SK-N-MC (cell line): ENCODE measurements at regions not wholly inside any gene's neighbourhood (a gene's known extent, or its start where the extent isn't known, plus 50 kb on each side); places are given as distances from the start of the nearest gene placed in this dataset.
A peak's percentile ranks its signal among the peaks of the same experiment; 100 is the strongest.

Experiments used
- DNase-seq: peaks from one replicate; pipeline ENCODE4 v3.0.0-alpha.2; 2011; ENCODE audit warnings: low read depth, low spot score
- H3K27ac ChIP-seq: fragments of 200-600 bp; sonication (generic); 2 replicates; pipeline ENCODE4 v1.5.1; 2016; ENCODE audit warnings: mixed run types
- H3K36me3 ChIP-seq: fragments of 200-600 bp; sonication (generic); 2 replicates; pipeline ENCODE4 v1.6.1; 2017; ENCODE audit warnings: antibody characterized with exemption, low read length, mixed read lengths; ENCODE audit not compliant: insufficient read depth
- H3K4me3 ChIP-seq: fragments of 200-600 bp; sonication (generic); 2 replicates; pipeline ENCODE4 v1.5.1; 2016
- H3K9ac ChIP-seq: fragments of 200-600 bp; sonication (generic); 2 replicates; pipeline ENCODE4 v1.8.0; 2017; ENCODE audit warnings: mixed run types, mixed read lengths; ENCODE audit not compliant: insufficient read length
- H3K9me3 ChIP-seq: fragments of 200-600 bp; sonication (generic); 2 replicates; pipeline ENCODE4 v1.6.1; 2017; ENCODE audit warnings: low read depth, mild to moderate bottlenecking, antibody characterized with exemption, low read length, moderate library complexity, mixed read lengths
- EZH2 ChIP-seq: fragments of 200-600 bp; sonication (generic); IDR thresholded peaks from one replicate; pipeline ENCODE4 v1.6.1; 2017; ENCODE audit warnings: antibody characterized with exemption
- FOXP2 ChIP-seq: optimal IDR thresholded peaks from 2 replicates; pipeline ENCODE3; 2011; ENCODE audit warnings: mild to moderate bottlenecking, moderate library complexity; ENCODE audit not compliant: insufficient read depth; ENCODE audit errors: extremely low read length, control extremely low read depth
- POLR2AphosphoS5 ChIP-seq: IDR thresholded peaks from 2 replicates; pipeline ENCODE4 v1.6.1; 2012; ENCODE audit warnings: mild to moderate bottlenecking, low read depth, low read length, borderline replicate concordance

GRCh38 chr9:119836036-119836435 is 466.8 kb upstream of the BRINP1 start:
- peak; percentile 94 for DNase-seq
- TF ChIP-seq EZH2, result no peak
- TF ChIP-seq POLR2AphosphoS5, result peak; percentile 31; the same call in 1 of the 2 replicates
- peak; percentile 99 for TF ChIP-seq FOXP2
- Histone ChIP-seq H3K9me3 (no peaks in the 10 kb centered on the region), H3K4me3 (peak overlapping the region; percentile 61), H3K9ac (peak overlapping the region; percentile 63), H3K36me3 (no peaks in the 10 kb centered on the region), H3K27ac (peak overlapping the region; percentile 99)

GRCh38 chr9:119834064-119834620 is 464.9 kb upstream of the BRINP1 start:
- no peak for DNase-seq
- H3K4me3 ChIP-seq, result peak overlapping the region; percentile 18; the same call in 1 of the 2 replicates
- H3K9me3 ChIP-seq, result no peaks in the 10 kb centered on the region
- no peak overlapping the region for H3K9ac ChIP-seq
- TF ChIP-seq EZH2 (no peak), FOXP2 (no peak), POLR2AphosphoS5 (no peak)
- H3K36me3 ChIP-seq, result no peaks in the 10 kb centered on the region
- H3K27ac ChIP-seq, result peak overlapping the region; percentile 99

GRCh38 chr9:119831309-119831708 is 462.1 kb upstream of the BRINP1 start:
- Histone ChIP-seq H3K4me3 (no peak overlapping the region), H3K9ac (no peak overlapping the region), H3K36me3 (no peaks in the 10 kb centered on the region), H3K27ac (no peak overlapping the region), H3K9me3 (no peaks in the 10 kb centered on the region)
- TF ChIP-seq POLR2AphosphoS5 (no peak), EZH2 (no peak), FOXP2 (no peak)
- DNase-seq, result no peak

GRCh38 chr9:119829748-119830147 is 460.5 kb upstream of the BRINP1 start:
- no peak for DNase-seq
- no peak for TF ChIP-seq POLR2AphosphoS5
- TF ChIP-seq FOXP2, result no peak
- no peak for TF ChIP-seq EZH2
- no peak overlapping the region for H3K9ac ChIP-seq

GRCh38 chr9:119829186-119829585 is 460.0 kb upstream of the BRINP1 start:
- H3K36me3 ChIP-seq, result no peaks in the 10 kb centered on the region
- no peaks in the 10 kb centered on the region for H3K9me3 ChIP-seq
- TF ChIP-seq EZH2 (no peak), FOXP2 (no peak), POLR2AphosphoS5 (no peak)
- H3K9ac ChIP-seq, result no peak overlapping the region
- no peak overlapping the region for H3K4me3 ChIP-seq
- H3K27ac ChIP-seq, result no peak overlapping the region
- no peak for DNase-seq

More at GRCh38 chr9:119829748-119830147, 460.5 kb upstream of the BRINP1 start:
- Histone ChIP-seq H3K4me3 (no peak overlapping the region), H3K36me3 (no peaks in the 10 kb centered on the region), H3K9me3 (no peaks in the 10 kb centered on the region), H3K27ac (no peak overlapping the region)

GRCh38 chr9:119827526-119827925 is 458.3 kb upstream of the BRINP1 start:
- no peak for DNase-seq
- TF ChIP-seq FOXP2 (no peak), EZH2 (no peak), POLR2AphosphoS5 (no peak)
- Histone ChIP-seq H3K9ac (no peak overlapping the region), H3K4me3 (no peak overlapping the region), H3K27ac (no peak overlapping the region), H3K9me3 (no peaks in the 10 kb centered on the region), H3K36me3 (no peaks in the 10 kb centered on the region)

GRCh38 chr9:119827126-119827525 is 457.9 kb upstream of the BRINP1 start:
- DNase-seq, result no peak
- Histone ChIP-seq H3K4me3 (no peak overlapping the region), H3K27ac (no peak overlapping the region), H3K9ac (no peak overlapping the region), H3K36me3 (no peaks in the 10 kb centered on the region), H3K9me3 (no peaks in the 10 kb centered on the region)
- no peak for TF ChIP-seq FOXP2
- no peak for TF ChIP-seq POLR2AphosphoS5
- TF ChIP-seq EZH2, result no peak

- no peaks in the 10 kb centered on the region for H3K36me3 ChIP-seq
- H3K27ac ChIP-seq, result no peak overlapping the region
- H3K4me3 ChIP-seq, result no peak overlapping the region
- no peak for DNase-seq
- no peak overlapping the region for H3K9ac ChIP-seq
- no peaks in the 10 kb centered on the region for H3K9me3 ChIP-seq
- TF ChIP-seq POLR2AphosphoS5 (no peak), FOXP2 (no peak), EZH2 (no peak)
These were observed 449.6 kb upstream of the BRINP1 start for GRCh38 chr9:119818726-119819435.
